Calu3 (cell line): ENCODE measurements at regions not wholly inside any gene's neighbourhood (a gene's known extent, or its start where the extent isn't known, plus 50 kb on each side); places are given as distances from the start of the nearest gene placed in this dataset.

Experiments used
- BruUV-seq: library from RNA; stranded (reverse); fragments of 400-500 nt; replicated peaks from 2 replicates; lab custom pipeline; 2021; lab: Mats Ljungman, UMichigan
- CTCF ChIA-PET: fragments of 300-600 bp; sonication (Branson Sonifier 250); formaldehyde crosslinking; loops from one replicate; lab custom pipeline; 2022; ENCODE audit warnings: antibody characterized with exemption; lab: Charles Lee
- DNase-seq: peaks from one replicate; pipeline ENCODE4 v3.0.0; 2022
- H3K27ac Mint-ChIP-seq: one replicate; pipeline ENCODE4 v1.8.0; 2022; ENCODE audit warnings: mixed read lengths; ENCODE audit not compliant: unreplicated experiment
- H3K27me3 Mint-ChIP-seq: one replicate; pipeline ENCODE4 v1.8.0; 2022; ENCODE audit warnings: mixed read lengths; ENCODE audit not compliant: unreplicated experiment
- H3K36me3 Mint-ChIP-seq: one replicate; pipeline ENCODE4 v1.8.0; 2022; ENCODE audit warnings: mild to moderate bottlenecking, moderate library complexity, mixed read lengths; ENCODE audit not compliant: insufficient read depth, unreplicated experiment
- H3K4me1 Mint-ChIP-seq: one replicate; pipeline ENCODE4 v1.8.0; 2022; ENCODE audit warnings: mild to moderate bottlenecking, low read depth, mixed read lengths; ENCODE audit not compliant: unreplicated experiment
- H3K4me3 Mint-ChIP-seq: one replicate; pipeline ENCODE4 v1.8.0; 2022; ENCODE audit warnings: mild to moderate bottlenecking, low read depth, moderate library complexity, mixed read lengths; ENCODE audit not compliant: unreplicated experiment
- H3K9me3 Mint-ChIP-seq: one replicate; pipeline ENCODE4 v1.8.0; 2022; ENCODE audit warnings: low read depth, mixed read lengths; ENCODE audit not compliant: unreplicated experiment
- intact Hi-C: fragments of 100-400 bp; cut with micrococcal nuclease; formaldehyde crosslinking; loops from one replicate; pipeline ENCODE4 v1.10.0; 2022; ENCODE audit not compliant: unreplicated experiment
- TF ChIP-seq, protein P1 (sequence below): fragments of 200-600 bp; IDR thresholded peaks from one replicate; pipeline ENCODE4 v1.8.0; 2022; ENCODE audit warnings: antibody characterized with exemption; ENCODE audit not compliant: unreplicated experiment

DNA sequence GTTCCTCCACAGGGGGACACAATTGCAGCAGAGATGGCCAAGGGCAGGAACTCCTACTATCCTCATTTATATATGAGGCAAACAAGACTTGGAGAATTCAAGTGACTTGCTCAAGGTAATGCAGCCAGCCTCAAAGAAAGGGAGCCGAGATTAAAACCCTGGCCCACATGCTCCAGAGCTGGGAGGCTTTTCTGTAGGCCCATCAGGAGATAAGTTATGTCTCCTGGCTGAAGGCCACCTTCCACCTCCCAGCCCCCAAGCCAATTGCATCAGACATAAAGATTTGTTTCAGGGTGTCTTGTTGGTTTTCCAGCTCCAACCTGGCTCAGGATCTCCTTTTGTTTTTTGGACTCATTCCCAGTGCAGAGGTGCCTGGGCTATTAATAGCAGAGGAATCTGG lies 59.5 kb downstream of the SMIM38 start:
- peaks cover 3% of the 10 kb centered on the region for H3K36me3 Mint-ChIP-seq
- CTCF ChIA-PET, result no interaction called here
- H3K27me3 Mint-ChIP-seq, result no peaks in the 10 kb centered on the region
- no TSS peak for BruUV-seq
- H3K9me3 Mint-ChIP-seq, result peaks cover 3% of the 10 kb centered on the region
- no peak overlapping the region for H3K4me3 Mint-ChIP-seq
- no peak for DNase-seq
- intact Hi-C loops, result loop anchor here (10.0 kb wide), 1 partner anchor 80 kb away; no protein-coding TSS in a partner anchor
- peaks cover 33% of the 10 kb centered on the region for H3K4me1 Mint-ChIP-seq
- H3K27ac Mint-ChIP-seq, result no peak overlapping the region
- TF ChIP-seq, protein P1, sequence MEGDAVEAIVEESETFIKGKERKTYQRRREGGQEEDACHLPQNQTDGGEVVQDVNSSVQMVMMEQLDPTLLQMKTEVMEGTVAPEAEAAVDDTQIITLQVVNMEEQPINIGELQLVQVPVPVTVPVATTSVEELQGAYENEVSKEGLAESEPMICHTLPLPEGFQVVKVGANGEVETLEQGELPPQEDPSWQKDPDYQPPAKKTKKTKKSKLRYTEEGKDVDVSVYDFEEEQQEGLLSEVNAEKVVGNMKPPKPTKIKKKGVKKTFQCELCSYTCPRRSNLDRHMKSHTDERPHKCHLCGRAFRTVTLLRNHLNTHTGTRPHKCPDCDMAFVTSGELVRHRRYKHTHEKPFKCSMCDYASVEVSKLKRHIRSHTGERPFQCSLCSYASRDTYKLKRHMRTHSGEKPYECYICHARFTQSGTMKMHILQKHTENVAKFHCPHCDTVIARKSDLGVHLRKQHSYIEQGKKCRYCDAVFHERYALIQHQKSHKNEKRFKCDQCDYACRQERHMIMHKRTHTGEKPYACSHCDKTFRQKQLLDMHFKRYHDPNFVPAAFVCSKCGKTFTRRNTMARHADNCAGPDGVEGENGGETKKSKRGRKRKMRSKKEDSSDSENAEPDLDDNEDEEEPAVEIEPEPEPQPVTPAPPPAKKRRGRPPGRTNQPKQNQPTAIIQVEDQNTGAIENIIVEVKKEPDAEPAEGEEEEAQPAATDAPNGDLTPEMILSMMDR, result no peak

DNA sequence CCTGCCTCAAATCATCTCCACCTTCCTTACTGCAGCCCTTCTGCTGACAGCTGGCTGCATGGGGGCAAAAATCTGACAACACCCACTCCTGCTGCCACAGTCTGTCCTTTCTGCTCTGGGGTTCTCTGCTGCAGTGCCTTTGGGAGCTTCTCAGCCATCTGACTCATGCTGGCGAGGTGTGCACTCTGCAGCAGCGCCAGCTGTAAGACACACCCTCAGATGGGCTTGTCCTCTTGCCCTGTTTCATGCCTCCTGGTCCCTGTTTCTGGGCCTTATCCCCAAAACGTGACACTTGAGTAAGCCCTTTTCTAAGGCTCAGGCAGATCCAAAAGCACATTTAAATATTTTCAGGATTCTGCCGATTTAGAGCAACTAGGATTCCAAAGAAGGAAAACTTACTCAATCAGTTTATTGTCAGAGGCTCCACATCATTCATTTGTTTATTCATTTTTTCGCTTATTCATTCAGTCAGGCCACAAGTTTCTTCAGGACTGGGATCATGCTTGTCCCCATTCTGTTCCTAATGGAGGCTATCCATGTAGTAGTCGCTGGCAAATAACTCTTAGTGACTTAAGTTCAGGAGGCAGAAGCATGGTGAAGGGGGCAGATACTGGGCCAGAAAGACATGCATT lies 60.2 kb downstream of the SMIM38 start:
- intact Hi-C loops, result loop anchor here (10.0 kb wide), 1 partner anchor 81 kb away; no protein-coding TSS in a partner anchor
- CTCF ChIA-PET, result no interaction called here
- no TSS peak for BruUV-seq
- Mint-ChIP-seq H3K4me1 (peaks cover 26% of the 10 kb centered on the region), H3K4me3 (no peak overlapping the region), H3K27me3 (no peaks in the 10 kb centered on the region), H3K9me3 (peaks cover 3% of the 10 kb centered on the region), H3K27ac (no peak overlapping the region), H3K36me3 (no peaks in the 10 kb centered on the region)
- TF ChIP-seq, protein P1, result no peak
- DNase-seq, result peak; percentile 39

DNA sequence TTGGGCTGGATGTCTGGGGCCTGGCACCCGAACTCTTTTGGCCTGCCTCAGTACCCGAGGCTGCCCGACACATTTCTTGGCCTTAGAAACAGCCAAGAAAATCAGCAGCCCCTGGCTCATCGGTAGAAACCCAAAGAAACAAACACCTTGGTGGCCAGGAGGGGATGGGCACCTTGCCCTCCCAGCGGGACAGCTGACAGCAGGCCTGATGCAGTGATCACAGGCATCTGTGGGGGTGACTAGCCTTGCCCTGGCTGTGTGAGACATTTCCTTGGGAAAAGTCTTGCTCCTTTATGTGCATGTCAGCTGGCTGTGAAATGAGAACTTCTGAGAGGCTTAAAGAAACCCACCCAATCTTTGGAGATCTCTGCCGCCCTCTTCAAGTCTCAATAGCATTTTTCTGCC lies 60.9 kb downstream of the SMIM38 start:
- Mint-ChIP-seq H3K27ac (no peak overlapping the region), H3K27me3 (no peaks in the 10 kb centered on the region), H3K36me3 (no peaks in the 10 kb centered on the region), H3K4me3 (no peak overlapping the region), H3K9me3 (peaks cover 3% of the 10 kb centered on the region), H3K4me1 (peaks cover 26% of the 10 kb centered on the region)
- DNase-seq, result no peak
- TF ChIP-seq, protein P1, result no peak
- intact Hi-C loops, result loop anchor here (10.0 kb wide), 1 partner anchor 82 kb away; no protein-coding TSS in a partner anchor
- BruUV-seq, result no TSS peak
- CTCF ChIA-PET, result interaction anchor here (0.8 kb wide), 1 partner anchor 11 kb away, joined by 3 read pairs; no protein-coding TSS in a partner anchor

DNA sequence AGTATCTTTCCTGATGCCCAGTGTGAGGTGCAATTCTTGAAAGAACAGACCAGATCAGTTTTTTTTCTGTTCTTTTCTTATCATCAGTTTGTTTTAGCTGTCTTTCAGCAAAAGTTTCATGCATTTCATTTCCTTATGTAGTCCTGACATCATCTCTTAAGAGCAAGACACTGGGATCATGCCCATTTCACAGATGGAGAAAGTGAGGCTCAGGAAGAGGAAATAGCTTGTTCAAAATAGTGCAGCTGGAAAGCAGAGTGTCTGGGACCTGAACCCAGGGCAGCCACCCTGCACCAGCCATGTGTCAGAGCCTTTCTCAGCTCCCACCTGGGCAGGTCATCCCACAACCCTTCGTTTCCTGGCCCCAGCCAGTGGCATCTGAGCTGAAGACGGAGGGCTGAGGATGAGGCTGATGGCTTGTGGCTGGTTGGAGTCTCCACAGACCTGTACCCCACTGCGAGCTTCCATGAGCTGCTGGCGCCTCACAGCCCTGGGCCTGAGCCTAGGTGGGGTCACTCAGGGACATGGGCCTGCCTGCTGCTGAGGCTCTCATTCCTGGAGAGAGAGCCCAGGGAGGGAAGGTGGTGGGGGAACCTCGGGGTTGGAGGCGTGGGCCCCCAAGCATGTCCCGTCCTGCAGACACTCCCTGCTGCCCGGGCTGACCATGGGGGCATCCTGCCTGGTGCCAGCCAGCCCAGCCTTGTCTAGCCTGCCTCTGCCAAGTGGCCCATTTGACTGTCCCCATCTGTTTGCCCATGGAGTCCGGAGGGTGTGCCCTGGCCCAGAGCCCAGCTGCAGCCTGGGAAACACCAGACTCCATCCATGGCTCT lies 61.8 kb downstream of the SMIM38 start:
- Mint-ChIP-seq H3K9me3 (peaks cover 3% of the 10 kb centered on the region), H3K4me1 (peaks cover 24% of the 10 kb centered on the region), H3K36me3 (no peaks in the 10 kb centered on the region), H3K27me3 (no peaks in the 10 kb centered on the region), H3K27ac (no peak overlapping the region), H3K4me3 (no peak overlapping the region)
- CTCF ChIA-PET, result no interaction called here
- peak; percentile 19 for DNase-seq
- TF ChIP-seq, protein P1, result no peak
- intact Hi-C loops, result loop anchor here (10.0 kb wide), 1 partner anchor 83 kb away; no protein-coding TSS in a partner anchor
- BruUV-seq, result no TSS peak
